Endothelial cell of umbilical vein (primary cell): ENCODE measurements at regions not wholly inside any gene's neighbourhood (a gene's known extent, or its start where the extent isn't known, plus 50 kb on each side); places are given as distances from the start of the nearest gene placed in this dataset.
"Not testable (repeated sequence)": the region's sequence is repeated elsewhere in the genome, so short reads cannot be mapped to it uniquely, and the experiment has no call there.

Experiments used
- BruUV-seq: library from RNA; stranded (reverse); fragments of 400-500 nt; replicated peaks from 2 replicates; lab custom pipeline; 2021; lab: Mats Ljungman, UMichigan
- CTCF ChIA-PET: fragments of 300-600, 350-600 bp; sonication (Branson Sonifier 250); formaldehyde crosslinking; loops from one replicate; lab custom pipeline; 2021; ENCODE audit warnings: antibody characterized with exemption, inconsistent platforms; lab: Charles Lee
- POLR2A ChIA-PET: fragments of 300-600, 350-600 bp; sonication (Branson Sonifier 250); formaldehyde crosslinking; loops from one replicate; lab custom pipeline; 2021; ENCODE audit warnings: antibody characterized with exemption, inconsistent platforms; lab: Charles Lee
- DNase-seq: peaks from one replicate; pipeline ENCODE4 v3.0.0-alpha.2; 2011; ENCODE audit warnings: low read depth, low spot score
- FAIRE-seq: peaks from 2 replicates; lab custom pipeline; 2011; peaks lifted over from hg19 to GRCh38; lab: Jason Lieb, UNC
- H2AFZ ChIP-seq: 2 replicates; pipeline ENCODE4 v1.6.0; 2012; ENCODE audit warnings: low read depth, low read length, control low read depth, inconsistent platforms
- H3K27ac ChIP-seq: 2 replicates; pipeline ENCODE4 v1.5.1; 2011; ENCODE audit warnings: low read depth, mild to moderate bottlenecking, control low read depth, low read length, moderate library complexity; ENCODE audit not compliant: insufficient read depth
- H3K27me3 ChIP-seq, 2 experiments: 2 replicates each; pipeline versions ENCODE4 v1.6.0 to v1.6.1; 2011; ENCODE audit warnings: low read length in 2 of 2, mixed read lengths in 1 of 2; ENCODE audit not compliant: control insufficient read depth in 2 of 2, insufficient read depth in 2 of 2
- H3K36me3 ChIP-seq, 2 experiments: 2 replicates in 1 of 2; 3 replicates in 1 of 2; pipeline ENCODE4 v1.5.1; 2011; ENCODE audit warnings: low read length in 2 of 2, mild to moderate bottlenecking in 1 of 2, moderate library complexity in 1 of 2; ENCODE audit not compliant: control insufficient read depth in 2 of 2, insufficient read depth in 2 of 2; ENCODE audit errors: extremely low read depth in 1 of 2
- H3K4me1 ChIP-seq: 3 replicates; pipeline ENCODE4 v1.5.1; 2011; ENCODE audit warnings: mild to moderate bottlenecking, low read length; ENCODE audit not compliant: control insufficient read depth, insufficient read depth; ENCODE audit errors: extremely low read depth
- H3K4me2 ChIP-seq: 2 replicates; pipeline ENCODE4 v1.6.1; 2011; ENCODE audit warnings: low read length, control low read depth, mixed read lengths; ENCODE audit not compliant: insufficient read depth
- H3K4me3 ChIP-seq, 3 experiments: fragments of 200-600 bp in 1 of 3; sonication (generic), shearing (Covaris generic) in 1 of 3; replicated peaks in 1 of 3; 2 replicates each; pipeline ENCODE4 v1.5.1; 2011 to 2016; ENCODE audit warnings: control low read depth in 3 of 3, low read length in 3 of 3, mild to moderate bottlenecking in 2 of 3, inconsistent platforms in 1 of 3, low read depth in 1 of 3, moderate library complexity in 1 of 3; ENCODE audit not compliant: insufficient read depth in 1 of 3
- H3K79me2 ChIP-seq: 2 replicates; pipeline ENCODE4 v1.6.0; 2012; ENCODE audit warnings: low read length, inconsistent platforms; ENCODE audit not compliant: control insufficient read depth, insufficient read depth
- H3K9ac ChIP-seq: replicated peaks from 2 replicates; pipeline ENCODE3; 2011; ENCODE audit warnings: low read length, control low read depth; ENCODE audit not compliant: insufficient read depth; ENCODE audit errors: extremely low read depth
- H3K9me1 ChIP-seq: replicated peaks from 3 replicates; pipeline ENCODE4 v1.6.0; 2011; ENCODE audit warnings: mild to moderate bottlenecking, low read length; ENCODE audit not compliant: control insufficient read depth, insufficient read depth; ENCODE audit errors: extremely low read depth
- H3K9me3 ChIP-seq: replicated peaks from 2 replicates; pipeline ENCODE4 v1.5.1; 2012; ENCODE audit warnings: low read length, inconsistent platforms; ENCODE audit not compliant: control insufficient read depth, insufficient read depth
- H4K20me1 ChIP-seq: replicated peaks from 2 replicates; pipeline ENCODE3; 2011; ENCODE audit warnings: mild to moderate bottlenecking, low read length; ENCODE audit not compliant: control insufficient read depth, insufficient read depth; ENCODE audit errors: extremely low read depth
- EZH2 ChIP-seq: IDR thresholded peaks from 2 replicates; pipeline ENCODE4 v1.6.1; 2012; ENCODE audit warnings: borderline replicate concordance, low read depth, mild to moderate bottlenecking, moderate library complexity, low read length, inconsistent platforms; ENCODE audit not compliant: severe bottlenecking
- FOS ChIP-seq: IDR thresholded peaks from 2 replicates; pipeline ENCODE4 v1.6.1; 2011; ENCODE audit warnings: mild to moderate bottlenecking, low read length, moderate library complexity, borderline replicate concordance; ENCODE audit not compliant: insufficient read depth
- GATA2 ChIP-seq: IDR thresholded peaks from 2 replicates; pipeline ENCODE4 v1.7.0; 2011; ENCODE audit warnings: low read depth, mild to moderate bottlenecking, moderate library complexity, mixed read lengths, low read length; ENCODE audit not compliant: insufficient read length, insufficient read depth
- JUN ChIP-seq: IDR thresholded peaks from 2 replicates; pipeline ENCODE4 v1.6.1; 2011; ENCODE audit warnings: borderline replicate concordance, low read depth; ENCODE audit not compliant: insufficient read length, insufficient read depth
- MYC ChIP-seq: IDR thresholded peaks from one replicate; pipeline ENCODE4 v1.6.1; 2011; ENCODE audit warnings: mild to moderate bottlenecking, low read depth, low read length
- POLR2A ChIP-seq: IDR thresholded peaks from 2 replicates; pipeline ENCODE4 v1.6.1; 2012; ENCODE audit warnings: low read depth, mild to moderate bottlenecking, control low read depth, low read length
- POLR2AphosphoS5 ChIP-seq: IDR thresholded peaks from 2 replicates; pipeline ENCODE4 v1.6.1; 2012; ENCODE audit warnings: low read depth, mild to moderate bottlenecking, control low read depth, low read length, moderate library complexity; ENCODE audit not compliant: insufficient read depth
- dilution Hi-C: fragments of 300-500 bp; cut with MboI; formaldehyde crosslinking; loops from one replicate; pipeline ENCODE4 v1.15.0; 2019; ENCODE audit warnings: low sequenced_read_pairs; ENCODE audit not compliant: extremely low pct_ligation_motif_present
- intact Hi-C: fragments of 100-400 bp; cut with micrococcal nuclease; formaldehyde crosslinking; loops from one replicate; pipeline ENCODE4 v1.10.0; 2022
- TF ChIP-seq, protein P1 (sequence below): IDR thresholded peaks from 2 replicates; pipeline ENCODE4 v1.6.1; 2011; ENCODE audit not compliant: insufficient read depth, insufficient read length
- TF ChIP-seq, protein P2 (sequence below), 2 donors: IDR thresholded peaks; 1 replicate in 1 of 2; 2 replicates in 1 of 2; pipeline ENCODE4 v1.5.1; 2011; ENCODE audit warnings: low read length in 2 of 2, mild to moderate bottlenecking in 2 of 2, moderate library complexity in 2 of 2, control low read depth in 1 of 2, inconsistent platforms in 1 of 2, low read depth in 1 of 2; ENCODE audit not compliant: insufficient read depth in 1 of 2; ENCODE audit errors: extremely low read depth in 1 of 2

DNA sequence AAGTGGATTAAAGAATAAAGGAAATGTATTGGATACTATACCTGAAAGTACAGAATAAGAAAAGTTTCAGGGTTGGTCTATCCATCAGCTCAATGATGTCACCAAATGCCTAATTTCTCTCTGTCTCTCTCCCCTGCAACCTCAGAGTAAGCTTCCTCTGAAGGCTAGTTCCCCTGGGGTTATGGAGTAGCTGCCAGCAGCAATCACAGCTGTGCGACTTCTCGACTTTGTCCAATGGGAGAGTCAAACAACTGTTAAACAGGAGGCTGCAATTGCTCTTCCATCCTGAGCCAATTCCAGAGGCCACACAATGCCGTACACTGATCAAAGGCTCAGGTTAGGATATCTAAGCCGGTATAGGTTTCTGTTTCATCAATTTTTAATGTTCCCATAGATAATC is 95.3 kb upstream of the FANCL start:
- no peak overlapping the region for H3K4me2 ChIP-seq
- ChIA-PET POLR2A (no interaction called here), CTCF (no interaction called here)
- DNase-seq (no peak), FAIRE-seq (no peak)
- H3K4me1 ChIP-seq: no peaks in the 10 kb centered on the region
- H3K79me2 ChIP-seq: no peaks in the 10 kb centered on the region
- H3K9me1 ChIP-seq: no peaks in the 10 kb centered on the region
- no peaks in the 10 kb centered on the region for H3K27me3 ChIP-seq
- no peaks in the 10 kb centered on the region for H3K36me3 ChIP-seq
- intact Hi-C loops: no loop called here
- no peaks in the 10 kb centered on the region for H3K9me3 ChIP-seq
- TF ChIP-seq FOS (no peak), POLR2AphosphoS5 (no peak)
- no peak overlapping the region for H3K27ac ChIP-seq
- no TSS peak for BruUV-seq
- dilution Hi-C loops: no loop called here
- H4K20me1 ChIP-seq: no peaks in the 10 kb centered on the region
- no peak overlapping the region for H3K9ac ChIP-seq
- no peak overlapping the region for H3K4me3 ChIP-seq
- no peak overlapping the region for H2AFZ ChIP-seq

DNA sequence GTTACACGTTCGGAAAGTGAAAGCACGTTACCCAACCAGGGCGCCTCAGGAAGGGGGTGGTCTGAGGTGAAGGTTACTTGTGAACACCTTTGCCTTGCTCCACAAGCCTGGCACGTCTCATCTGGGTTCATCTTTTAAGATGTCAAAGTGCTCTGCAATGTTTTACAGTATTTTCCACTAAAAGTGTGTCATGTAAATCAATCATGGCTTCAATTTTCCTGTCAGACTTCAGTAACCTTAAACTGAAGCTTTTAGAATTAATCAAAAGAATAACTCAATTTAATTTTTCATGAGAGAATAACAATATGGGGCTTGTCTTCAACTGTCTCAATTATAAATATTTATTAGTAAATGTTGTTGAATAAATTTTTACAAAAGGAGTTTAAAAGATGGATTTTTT is 93.3 kb upstream of the FANCL start:
- intact Hi-C loops (no loop called here), dilution Hi-C loops (no loop called here)
- H3K4me1 ChIP-seq: no peaks in the 10 kb centered on the region
- H3K9me3 ChIP-seq: no peaks in the 10 kb centered on the region
- no peaks in the 10 kb centered on the region for H3K36me3 ChIP-seq
- POLR2A ChIA-PET: no interaction called here
- no peaks in the 10 kb centered on the region for H3K9me1 ChIP-seq
- H3K27ac ChIP-seq: no peak overlapping the region
- no peak for DNase-seq
- no peak overlapping the region for H3K4me3 ChIP-seq
- H4K20me1 ChIP-seq: no peaks in the 10 kb centered on the region
- H3K4me2 ChIP-seq: no peak overlapping the region
- no peaks in the 10 kb centered on the region for H3K27me3 ChIP-seq
- TF ChIP-seq, protein P1, sequence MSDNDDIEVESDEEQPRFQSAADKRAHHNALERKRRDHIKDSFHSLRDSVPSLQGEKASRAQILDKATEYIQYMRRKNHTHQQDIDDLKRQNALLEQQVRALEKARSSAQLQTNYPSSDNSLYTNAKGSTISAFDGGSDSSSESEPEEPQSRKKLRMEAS: no peak
- TF ChIP-seq POLR2AphosphoS5 (no peak), EZH2 (no peak), JUN (no peak), GATA2 (no peak), FOS (no peak), MYC (no peak), POLR2A (no peak)
- TF ChIP-seq, protein P2, sequence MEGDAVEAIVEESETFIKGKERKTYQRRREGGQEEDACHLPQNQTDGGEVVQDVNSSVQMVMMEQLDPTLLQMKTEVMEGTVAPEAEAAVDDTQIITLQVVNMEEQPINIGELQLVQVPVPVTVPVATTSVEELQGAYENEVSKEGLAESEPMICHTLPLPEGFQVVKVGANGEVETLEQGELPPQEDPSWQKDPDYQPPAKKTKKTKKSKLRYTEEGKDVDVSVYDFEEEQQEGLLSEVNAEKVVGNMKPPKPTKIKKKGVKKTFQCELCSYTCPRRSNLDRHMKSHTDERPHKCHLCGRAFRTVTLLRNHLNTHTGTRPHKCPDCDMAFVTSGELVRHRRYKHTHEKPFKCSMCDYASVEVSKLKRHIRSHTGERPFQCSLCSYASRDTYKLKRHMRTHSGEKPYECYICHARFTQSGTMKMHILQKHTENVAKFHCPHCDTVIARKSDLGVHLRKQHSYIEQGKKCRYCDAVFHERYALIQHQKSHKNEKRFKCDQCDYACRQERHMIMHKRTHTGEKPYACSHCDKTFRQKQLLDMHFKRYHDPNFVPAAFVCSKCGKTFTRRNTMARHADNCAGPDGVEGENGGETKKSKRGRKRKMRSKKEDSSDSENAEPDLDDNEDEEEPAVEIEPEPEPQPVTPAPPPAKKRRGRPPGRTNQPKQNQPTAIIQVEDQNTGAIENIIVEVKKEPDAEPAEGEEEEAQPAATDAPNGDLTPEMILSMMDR (IDR thresholded peaks at IDR 0.05; ENCODE audit: extremely low read depth in 1 of 2, insufficient read depth in 1 of 2, low read depth in 1 of 2, low read length in 2 of 2): no peak
- no peak overlapping the region for H2AFZ ChIP-seq
- CTCF ChIA-PET: no interaction called here
- H3K9ac ChIP-seq: no peak overlapping the region
- no peak for FAIRE-seq
- no TSS peak for BruUV-seq
- H3K79me2 ChIP-seq: no peaks in the 10 kb centered on the region

DNA sequence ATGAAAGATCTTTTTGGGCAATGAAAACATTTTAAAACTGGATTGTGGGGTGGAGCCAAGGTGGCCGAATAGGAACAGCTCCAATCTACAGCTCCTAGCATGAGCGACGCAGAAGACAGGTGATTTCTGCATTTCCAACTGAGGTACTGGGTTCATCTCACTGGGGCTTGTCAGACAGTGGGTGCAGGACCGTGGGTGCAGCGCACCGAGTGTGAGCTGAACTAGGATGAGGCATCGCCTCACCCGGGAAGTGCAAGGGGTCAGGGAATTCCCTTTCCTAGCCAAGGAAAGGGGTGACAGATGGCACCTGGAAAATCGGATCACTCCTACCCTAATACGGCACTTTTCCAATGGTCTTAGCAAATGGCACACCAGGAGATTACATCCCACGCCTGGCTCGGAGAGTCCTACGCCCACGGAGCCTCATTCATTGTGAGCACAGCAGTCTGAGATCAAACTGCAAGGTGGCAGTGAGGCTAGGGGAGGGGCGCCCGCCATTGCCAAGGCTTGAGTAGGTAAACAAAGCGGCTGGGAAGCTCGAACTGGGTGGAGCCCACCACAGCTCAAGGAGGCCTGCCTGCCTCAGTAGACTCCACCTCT is 84.3 kb upstream of the FANCL start:
- dilution Hi-C loops, H4K20me1 ChIP-seq, BruUV-seq, H3K27ac ChIP-seq, H3K4me3 ChIP-seq, DNase-seq, H3K9ac ChIP-seq, H3K4me1 ChIP-seq, POLR2A ChIA-PET, H3K27me3 ChIP-seq, H3K9me3 ChIP-seq, CTCF ChIA-PET, H3K4me2 ChIP-seq, FAIRE-seq, H3K36me3 ChIP-seq, H3K9me1 ChIP-seq, H3K79me2 ChIP-seq, intact Hi-C loops, H2AFZ ChIP-seq: not testable (repeated sequence)
